ENCODE measurements at regions not wholly inside any gene's neighbourhood (a gene's known extent, or its start where the extent isn't known, plus 50 kb on each side); places are given as distances from the start of the nearest gene placed in this dataset.

DNA sequence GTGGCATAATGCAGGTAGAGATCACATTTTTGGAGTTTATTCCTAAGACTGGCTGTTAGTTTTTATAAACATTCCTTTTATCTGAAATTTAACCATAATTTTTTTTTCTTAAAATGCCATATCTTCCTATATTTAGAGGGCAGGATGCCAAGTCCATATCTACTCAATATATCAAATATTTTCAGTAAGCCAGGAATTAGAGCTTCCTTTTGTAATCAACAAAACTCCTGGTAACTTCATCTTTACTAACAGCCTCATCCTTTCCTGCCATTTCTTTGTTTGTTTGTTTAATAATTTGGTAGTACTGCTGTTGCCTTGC, 136.3 kb downstream of the OLIG3 start:
- TF ChIP-seq POLR2AphosphoS5 (IDR thresholded peaks at IDR 0.05; ENCODE audit: low read depth, low read length) (no peak), TEAD4 (IDR thresholded peaks at IDR 0.05; ENCODE audit: low read depth, low read length) (no peak), RFX5 (IDR thresholded peaks at IDR 0.05; ENCODE audit: borderline replicate concordance, low read depth, low read length) (no peak), CHD2 (IDR thresholded peaks at IDR 0.05; ENCODE audit: low read length) (no peak), POLR2A (IDR thresholded peaks at IDR 0.05; ENCODE audit: control extremely low read depth in 1 of 2, low read depth in 2 of 2, low read length in 2 of 2) (no peak), EZH2 (IDR thresholded peaks at IDR 0.05; ENCODE audit: low read depth, low read length, severe bottlenecking) (no peak), EP300 (IDR thresholded peaks at IDR 0.05; ENCODE audit: borderline replicate concordance in 1 of 2, low read depth in 2 of 2, low read length in 2 of 2) (no peak), YY1 (IDR thresholded peaks at IDR 0.05; ENCODE audit: low read depth, low read length) (no peak), SAP30 (IDR thresholded peaks at IDR 0.05; ENCODE audit: insufficient read depth, insufficient replicate concordance, low read length) (no peak), GABPA (IDR thresholded peaks at IDR 0.05; ENCODE audit: borderline replicate concordance, insufficient read depth, low read length) (no peak)
- TF ChIP-seq, protein P1, sequence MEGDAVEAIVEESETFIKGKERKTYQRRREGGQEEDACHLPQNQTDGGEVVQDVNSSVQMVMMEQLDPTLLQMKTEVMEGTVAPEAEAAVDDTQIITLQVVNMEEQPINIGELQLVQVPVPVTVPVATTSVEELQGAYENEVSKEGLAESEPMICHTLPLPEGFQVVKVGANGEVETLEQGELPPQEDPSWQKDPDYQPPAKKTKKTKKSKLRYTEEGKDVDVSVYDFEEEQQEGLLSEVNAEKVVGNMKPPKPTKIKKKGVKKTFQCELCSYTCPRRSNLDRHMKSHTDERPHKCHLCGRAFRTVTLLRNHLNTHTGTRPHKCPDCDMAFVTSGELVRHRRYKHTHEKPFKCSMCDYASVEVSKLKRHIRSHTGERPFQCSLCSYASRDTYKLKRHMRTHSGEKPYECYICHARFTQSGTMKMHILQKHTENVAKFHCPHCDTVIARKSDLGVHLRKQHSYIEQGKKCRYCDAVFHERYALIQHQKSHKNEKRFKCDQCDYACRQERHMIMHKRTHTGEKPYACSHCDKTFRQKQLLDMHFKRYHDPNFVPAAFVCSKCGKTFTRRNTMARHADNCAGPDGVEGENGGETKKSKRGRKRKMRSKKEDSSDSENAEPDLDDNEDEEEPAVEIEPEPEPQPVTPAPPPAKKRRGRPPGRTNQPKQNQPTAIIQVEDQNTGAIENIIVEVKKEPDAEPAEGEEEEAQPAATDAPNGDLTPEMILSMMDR (IDR thresholded peaks at IDR 0.05; ENCODE audit: control extremely low read depth in 1 of 3, insufficient read depth in 1 of 3, low read depth in 1 of 3, low read length in 3 of 3) = no peak
- TF ChIP-seq, protein P2, sequence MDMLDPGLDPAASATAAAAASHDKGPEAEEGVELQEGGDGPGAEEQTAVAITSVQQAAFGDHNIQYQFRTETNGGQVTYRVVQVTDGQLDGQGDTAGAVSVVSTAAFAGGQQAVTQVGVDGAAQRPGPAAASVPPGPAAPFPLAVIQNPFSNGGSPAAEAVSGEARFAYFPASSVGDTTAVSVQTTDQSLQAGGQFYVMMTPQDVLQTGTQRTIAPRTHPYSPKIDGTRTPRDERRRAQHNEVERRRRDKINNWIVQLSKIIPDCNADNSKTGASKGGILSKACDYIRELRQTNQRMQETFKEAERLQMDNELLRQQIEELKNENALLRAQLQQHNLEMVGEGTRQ (IDR thresholded peaks at IDR 0.05; ENCODE audit: low read length) = no peak

All from H1 (cell line).